ENCODE measurements at regions not wholly inside any gene's neighbourhood (a gene's known extent, or its start where the extent isn't known, plus 50 kb on each side); places are given as distances from the start of the nearest gene placed in this dataset.

DNA sequence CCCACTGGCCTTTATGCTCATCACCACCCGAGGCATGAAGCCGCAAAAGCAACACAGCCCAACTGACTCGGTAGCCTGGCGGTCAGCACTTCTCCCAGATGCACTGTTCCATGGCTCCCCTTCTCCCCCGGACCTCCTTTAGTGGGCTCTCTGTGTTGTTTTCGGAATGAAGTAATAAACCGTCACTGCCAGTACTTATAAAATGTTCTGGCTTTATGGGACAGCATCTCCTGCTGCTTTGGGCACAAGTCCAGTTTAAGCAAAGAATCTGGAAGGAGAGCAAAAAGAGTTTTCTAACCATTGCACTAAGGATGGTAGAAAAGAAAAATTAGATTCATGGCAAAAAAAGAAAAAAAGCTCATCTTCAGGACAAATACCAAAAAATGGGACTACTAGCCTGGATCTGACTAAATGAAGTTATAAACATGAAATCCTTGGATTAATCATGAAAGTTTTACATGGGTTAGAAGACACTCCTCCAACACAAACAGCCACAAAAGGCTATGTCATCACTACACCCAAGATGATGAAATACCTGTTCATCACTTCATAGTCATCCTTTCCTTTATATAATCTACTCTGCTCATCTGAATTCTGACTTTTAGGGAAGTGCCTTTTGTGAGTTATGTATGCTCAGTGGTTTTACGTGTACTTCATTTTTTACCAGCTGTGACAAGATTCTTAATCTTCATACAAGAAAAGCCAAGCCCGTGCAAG, 89.5 kb upstream of the UBE2E2 start:
- TF ChIP-seq TAF1 (IDR thresholded peaks at IDR 0.05; ENCODE audit: low read depth, low read length) (no peak), POLR2A (IDR thresholded peaks at IDR 0.05; ENCODE audit: low read depth, low read length) (no peak), POLR2AphosphoS5 (IDR thresholded peaks at IDR 0.05; ENCODE audit: low read depth, low read length) (no peak)

All from GM12891 (cell line).